ENCODE measurements at regions not wholly inside any gene's neighbourhood (a gene's known extent, or its start where the extent isn't known, plus 50 kb on each side); places are given as distances from the start of the nearest gene placed in this dataset.

DNA sequence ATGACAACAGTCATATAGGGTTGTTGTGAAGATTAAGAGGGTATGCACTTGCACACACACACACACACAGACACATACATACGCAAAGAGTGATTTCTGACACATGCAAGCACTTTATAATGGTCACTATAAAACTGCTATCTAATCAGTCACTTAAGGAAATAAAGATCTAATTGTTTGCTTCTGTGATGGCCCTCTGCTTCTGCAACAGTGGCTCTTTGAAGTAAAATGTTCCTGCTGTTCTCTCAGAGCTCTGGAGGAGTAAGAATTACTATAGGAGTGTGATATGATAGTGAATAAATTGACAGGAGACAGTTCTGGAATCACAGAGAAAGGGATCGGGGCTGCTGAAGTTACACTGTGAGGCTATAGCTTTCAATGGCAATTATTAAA, 494.5 kb upstream of the B3GALT2 start:
- H3K9me3 Mint-ChIP-seq, result no peaks in the 10 kb centered on the region
- TF ChIP-seq, protein P1, sequence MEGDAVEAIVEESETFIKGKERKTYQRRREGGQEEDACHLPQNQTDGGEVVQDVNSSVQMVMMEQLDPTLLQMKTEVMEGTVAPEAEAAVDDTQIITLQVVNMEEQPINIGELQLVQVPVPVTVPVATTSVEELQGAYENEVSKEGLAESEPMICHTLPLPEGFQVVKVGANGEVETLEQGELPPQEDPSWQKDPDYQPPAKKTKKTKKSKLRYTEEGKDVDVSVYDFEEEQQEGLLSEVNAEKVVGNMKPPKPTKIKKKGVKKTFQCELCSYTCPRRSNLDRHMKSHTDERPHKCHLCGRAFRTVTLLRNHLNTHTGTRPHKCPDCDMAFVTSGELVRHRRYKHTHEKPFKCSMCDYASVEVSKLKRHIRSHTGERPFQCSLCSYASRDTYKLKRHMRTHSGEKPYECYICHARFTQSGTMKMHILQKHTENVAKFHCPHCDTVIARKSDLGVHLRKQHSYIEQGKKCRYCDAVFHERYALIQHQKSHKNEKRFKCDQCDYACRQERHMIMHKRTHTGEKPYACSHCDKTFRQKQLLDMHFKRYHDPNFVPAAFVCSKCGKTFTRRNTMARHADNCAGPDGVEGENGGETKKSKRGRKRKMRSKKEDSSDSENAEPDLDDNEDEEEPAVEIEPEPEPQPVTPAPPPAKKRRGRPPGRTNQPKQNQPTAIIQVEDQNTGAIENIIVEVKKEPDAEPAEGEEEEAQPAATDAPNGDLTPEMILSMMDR (IDR thresholded peaks at IDR 0.05; ENCODE audit: unreplicated experiment in 3 of 3), result no peak
- H3K36me3 Mint-ChIP-seq (ENCODE audit: low read depth), result no peaks in the 10 kb centered on the region
- peaks cover 13% of the 10 kb centered on the region for H3K4me1 Mint-ChIP-seq
- H3K27me3 Mint-ChIP-seq (ENCODE audit: low read depth), result no peaks in the 10 kb centered on the region
- H3K27ac Mint-ChIP-seq, result peak overlapping the region in 1 of 3 experiments; percentile 23
- no peak overlapping the region for H3K4me3 Mint-ChIP-seq

DNA sequence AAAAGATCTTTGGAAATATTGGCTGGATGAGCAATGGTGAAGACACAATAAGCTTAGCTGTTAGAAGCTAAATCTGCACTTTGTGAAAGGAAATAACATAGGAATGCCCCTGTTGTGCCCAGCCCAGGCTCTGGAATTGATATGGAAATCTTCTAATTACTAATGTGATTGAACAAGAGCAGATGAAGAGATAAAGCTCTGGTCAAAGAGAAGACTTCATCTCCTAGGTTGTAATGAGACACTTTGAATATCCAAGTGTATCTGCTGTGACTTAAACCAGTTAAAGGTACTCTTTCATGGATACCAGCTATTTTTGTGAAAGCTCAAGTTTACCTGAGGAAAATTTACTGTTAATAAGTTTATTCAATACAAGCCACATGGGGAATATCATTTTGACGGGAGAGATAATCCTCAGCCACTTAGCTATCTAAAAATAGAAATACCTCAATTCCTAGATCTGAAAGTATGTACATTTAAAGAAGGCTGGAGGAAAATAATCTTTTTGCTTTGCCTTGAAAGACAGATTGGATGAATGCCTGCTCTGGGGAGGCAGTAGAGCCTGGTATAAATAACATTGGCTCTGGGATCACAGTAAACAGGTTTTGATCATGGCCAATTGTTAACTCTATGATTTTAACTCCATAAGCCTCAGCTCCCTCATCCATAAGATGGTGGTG, 494.0 kb upstream of the B3GALT2 start:
- TF ChIP-seq, protein P1 (IDR thresholded peaks at IDR 0.05; ENCODE audit: unreplicated experiment in 3 of 3), result no peak
- peaks cover 13% of the 10 kb centered on the region for H3K4me1 Mint-ChIP-seq
- H3K4me3 Mint-ChIP-seq, result no peak overlapping the region
- peak overlapping the region in 1 of 3 experiments; percentile 23 for H3K27ac Mint-ChIP-seq
- no peaks in the 10 kb centered on the region for H3K27me3 Mint-ChIP-seq (ENCODE audit: low read depth)
- no peaks in the 10 kb centered on the region for H3K9me3 Mint-ChIP-seq
- H3K36me3 Mint-ChIP-seq (ENCODE audit: low read depth), result no peaks in the 10 kb centered on the region

DNA sequence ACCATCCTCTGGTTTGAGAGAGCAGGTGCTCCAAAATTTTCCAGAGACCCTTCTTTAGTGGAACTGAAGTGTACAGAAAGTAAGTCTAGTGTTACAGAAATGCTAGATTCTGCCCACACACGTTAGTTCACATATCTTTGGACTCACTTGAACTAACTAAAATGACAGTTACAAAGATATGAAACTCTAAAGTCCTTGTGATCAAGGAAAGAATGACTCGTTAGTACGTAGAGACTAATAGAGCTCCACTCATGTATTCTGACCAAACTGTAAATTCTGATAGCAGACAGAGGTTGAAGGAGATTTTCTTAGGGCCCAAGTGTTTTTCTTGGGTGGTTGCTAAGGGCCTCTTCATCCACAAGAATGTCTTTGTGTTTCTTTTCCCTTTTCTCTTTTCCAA, 491.5 kb upstream of the B3GALT2 start:
- no peaks in the 10 kb centered on the region for H3K27me3 Mint-ChIP-seq (ENCODE audit: low read depth)
- no peaks in the 10 kb centered on the region for H3K9me3 Mint-ChIP-seq
- H3K36me3 Mint-ChIP-seq (ENCODE audit: low read depth), result no peaks in the 10 kb centered on the region
- no peak overlapping the region for H3K4me3 Mint-ChIP-seq
- no peak overlapping the region for H3K27ac Mint-ChIP-seq
- H3K4me1 Mint-ChIP-seq, result peaks cover 13% of the 10 kb centered on the region
- TF ChIP-seq, protein P1 (IDR thresholded peaks at IDR 0.05; ENCODE audit: unreplicated experiment in 3 of 3), result no peak

DNA sequence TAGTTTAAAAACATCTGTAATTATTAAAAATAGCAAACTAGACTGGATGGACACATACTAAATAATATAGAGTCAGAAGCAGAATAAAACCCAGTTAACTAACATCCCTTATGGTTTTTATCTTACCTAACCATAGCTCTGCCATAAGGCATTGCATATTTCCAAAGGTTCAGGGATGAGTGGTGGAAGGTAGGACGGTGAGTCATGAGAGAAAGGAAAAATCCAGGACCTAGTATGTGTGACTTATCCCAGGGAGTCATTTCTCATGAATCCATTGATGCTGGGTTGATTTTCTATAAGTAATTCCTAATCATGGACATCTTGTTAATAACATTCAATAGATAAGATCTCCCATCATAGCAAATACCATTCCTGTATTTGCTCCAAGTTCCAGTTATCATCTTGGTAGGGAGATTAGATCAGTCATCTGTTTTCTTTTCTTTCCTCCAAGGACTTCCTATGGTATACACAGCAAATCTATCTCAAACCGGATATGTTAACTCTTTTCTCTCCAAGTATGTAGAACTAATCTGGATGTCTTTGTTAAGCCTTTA, 490.7 kb upstream of the B3GALT2 start:
- H3K4me3 Mint-ChIP-seq, result no peak overlapping the region
- TF ChIP-seq, protein P1 (IDR thresholded peaks at IDR 0.05; ENCODE audit: unreplicated experiment in 3 of 3), result no peak
- H3K9me3 Mint-ChIP-seq, result no peaks in the 10 kb centered on the region
- H3K36me3 Mint-ChIP-seq (ENCODE audit: low read depth), result no peaks in the 10 kb centered on the region
- peaks cover 9% of the 10 kb centered on the region for H3K4me1 Mint-ChIP-seq
- no peaks in the 10 kb centered on the region for H3K27me3 Mint-ChIP-seq (ENCODE audit: low read depth)
- H3K27ac Mint-ChIP-seq, result no peak overlapping the region

DNA sequence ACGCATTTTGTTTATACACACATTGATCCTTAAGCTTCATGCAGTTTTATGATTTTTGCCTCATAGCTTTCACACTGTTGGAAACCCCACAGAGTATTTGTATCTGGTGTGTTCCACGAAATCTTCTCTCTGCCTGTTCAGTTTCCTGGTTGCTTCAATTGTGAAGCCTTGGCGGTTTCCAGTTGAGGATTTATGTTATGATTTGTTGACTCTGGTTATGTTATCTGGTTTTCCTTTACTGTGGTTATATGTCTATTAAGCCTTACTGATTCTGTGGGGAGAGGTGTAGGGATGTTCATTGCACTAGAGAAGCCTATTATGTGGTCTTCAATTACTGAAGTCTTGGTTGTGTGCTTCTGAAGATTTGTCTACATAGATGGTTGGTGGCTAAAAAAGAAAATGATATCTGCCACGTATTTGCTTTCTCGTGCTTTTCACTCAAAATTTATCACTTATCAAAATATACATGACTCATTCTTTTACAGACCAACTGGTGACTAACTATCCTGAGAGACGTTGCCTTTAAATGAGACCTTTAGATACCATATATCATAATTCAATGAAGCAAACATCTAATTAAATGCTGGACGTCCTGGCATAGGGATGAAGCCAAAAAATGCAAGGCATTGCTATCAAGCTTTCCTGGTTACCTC, 488.0 kb upstream of the B3GALT2 start:
- TF ChIP-seq, protein P1 (IDR thresholded peaks at IDR 0.05; ENCODE audit: unreplicated experiment in 3 of 3), result no peak
- Mint-ChIP-seq H3K27me3 (ENCODE audit: low read depth) (peaks cover 5% of the 10 kb centered on the region), H3K4me3 (no peak overlapping the region), H3K4me1 (no peaks in the 10 kb centered on the region), H3K27ac (no peak overlapping the region), H3K36me3 (ENCODE audit: low read depth) (no peaks in the 10 kb centered on the region), H3K9me3 (no peaks in the 10 kb centered on the region)
